GM12878 (cell line): ENCODE measurements at regions not wholly inside any gene's neighbourhood (a gene's known extent, or its start where the extent isn't known, plus 50 kb on each side); places are given as distances from the start of the nearest gene placed in this dataset.

Experiments
- BCL3 ChIP-seq: IDR thresholded peaks from 2 replicates; pipeline ENCODE4 v1.6.1; 2011; ENCODE audit warnings: borderline replicate concordance, low read depth, mild to moderate bottlenecking, moderate library complexity, low read length; ENCODE audit not compliant: insufficient read depth, poor library complexity, severe bottlenecking
- BMI1 ChIP-seq: fragments of 450-650 bp; IDR thresholded peaks from 2 replicates; pipeline ENCODE4 v1.6.1; 2016; ENCODE audit warnings: mild to moderate bottlenecking, moderate library complexity, borderline replicate concordance
- CBX5 ChIP-seq: sonication (generic); IDR thresholded peaks from 2 replicates; pipeline ENCODE4 v1.6.1; 2016; ENCODE audit warnings: low read depth, moderate library complexity, mild to moderate bottlenecking, inconsistent platforms
- E2F8 ChIP-seq: fragments of 450-650 bp; IDR thresholded peaks from 2 replicates; pipeline ENCODE4 v1.6.1; 2018; ENCODE audit warnings: mild to moderate bottlenecking, low read depth, moderate library complexity; ENCODE audit not compliant: partially characterized antibody
- EED ChIP-seq: sonication (generic); IDR thresholded peaks from 2 replicates; pipeline ENCODE4 v1.6.1; 2016; ENCODE audit warnings: antibody characterized with exemption, low read depth
- FOXM1 ChIP-seq: IDR thresholded peaks from 2 replicates; pipeline ENCODE4 v1.6.1; 2012; ENCODE audit warnings: low read depth, mild to moderate bottlenecking, inconsistent platforms, low read length, moderate library complexity
- IRF4 ChIP-seq: IDR thresholded peaks from 2 replicates; pipeline ENCODE4 v1.6.1; 2011; ENCODE audit warnings: low read depth, low read length
- MTA2 ChIP-seq: fragments of 450-650 bp; IDR thresholded peaks from 2 replicates; pipeline ENCODE4 v1.6.1; 2016; ENCODE audit warnings: low read depth, mild to moderate bottlenecking, moderate library complexity
- MTA3 ChIP-seq: IDR thresholded peaks from 2 replicates; pipeline ENCODE4 v1.6.1; 2012; ENCODE audit warnings: low read length, inconsistent platforms, borderline replicate concordance
- MYB ChIP-seq: fragments of 150-350 bp; IDR thresholded peaks from 2 replicates; pipeline ENCODE4 v1.6.1; 2014; ENCODE audit warnings: mild to moderate bottlenecking, low read depth, low read length, borderline replicate concordance
- NFIC ChIP-seq: IDR thresholded peaks from 2 replicates; pipeline ENCODE4 v1.6.1; 2012; ENCODE audit warnings: low read depth, mild to moderate bottlenecking, inconsistent platforms, low read length, moderate library complexity
- POLR2A ChIP-seq: IDR thresholded peaks from 2 replicates; pipeline ENCODE4 v1.6.1; 2011; ENCODE audit warnings: low read depth, mild to moderate bottlenecking, low read length
- PRDM15 ChIP-seq: fragments of 450-650 bp; formaldehyde crosslinking; IDR thresholded peaks from 2 replicates; pipeline ENCODE4 v1.4.0; 2020; ENCODE audit warnings: mild to moderate bottlenecking, moderate library complexity
- RELA ChIP-seq: fragments of 450-650 bp; IDR thresholded peaks from 2 replicates; pipeline ENCODE4 v1.8.0; 2014; ENCODE audit warnings: borderline replicate concordance; ENCODE audit not compliant: partially characterized antibody
- SMAD5 ChIP-seq: IDR thresholded peaks from 2 replicates; pipeline ENCODE4 v1.6.1; 2016; ENCODE audit warnings: antibody characterized with exemption, low read depth
- SMARCA5 ChIP-seq: fragments of 450-650 bp; IDR thresholded peaks from 2 replicates; pipeline ENCODE4 v1.6.1; 2017; ENCODE audit warnings: mild to moderate bottlenecking
- SP1 ChIP-seq: IDR thresholded peaks from one replicate; pipeline ENCODE4 v1.6.1; 2011; ENCODE audit warnings: low read depth, low read length
- SPI1 ChIP-seq: IDR thresholded peaks from 2 replicates; pipeline ENCODE4 v1.6.1; 2011; ENCODE audit warnings: low read depth, mild to moderate bottlenecking, low read length, moderate library complexity, borderline replicate concordance; ENCODE audit not compliant: insufficient read depth
- SRF ChIP-seq, 2 experiments: IDR thresholded peaks; 2 replicates each; pipeline ENCODE4 v1.6.1; 2011; ENCODE audit warnings: low read depth in 2 of 2, low read length in 2 of 2, mild to moderate bottlenecking in 1 of 2, moderate library complexity in 1 of 2
- TBL1XR1 ChIP-seq: IDR thresholded peaks from 2 replicates; pipeline ENCODE4 v1.6.1; 2012; ENCODE audit warnings: low read depth, low read length, improper control_type of control experiment
- TCF7 ChIP-seq: IDR thresholded peaks from 2 replicates; pipeline ENCODE4 v1.6.1; 2014; ENCODE audit warnings: antibody characterized with exemption, borderline replicate concordance
- WRNIP1 ChIP-seq: IDR thresholded peaks from 2 replicates; pipeline ENCODE4 v1.6.1; 2011; ENCODE audit warnings: low read depth, low read length, improper control_type of control experiment, borderline replicate concordance
- ZNF217 ChIP-seq: fragments of 450-650 bp; IDR thresholded peaks from 2 replicates; pipeline ENCODE4 v1.6.1; 2017; ENCODE audit warnings: antibody characterized with exemption, mild to moderate bottlenecking
- ZNF24 ChIP-seq: fragments of 450-650 bp; IDR thresholded peaks from 2 replicates; pipeline ENCODE4 v1.6.1; 2017; ENCODE audit warnings: antibody characterized with exemption, mild to moderate bottlenecking
- ZNF274 ChIP-seq: IDR thresholded peaks from one replicate; pipeline ENCODE4 v1.8.0; 2011; ENCODE audit not compliant: insufficient read length, insufficient read depth
- ZZZ3 ChIP-seq: IDR thresholded peaks from 2 replicates; pipeline ENCODE4 v1.6.1; 2011; ENCODE audit warnings: low read depth; ENCODE audit not compliant: control insufficient read depth, insufficient read length

- TF ChIP-seq SRF (IDR thresholded peaks at IDR 0.05; ENCODE audit: low read depth in 2 of 2, low read length in 2 of 2) (no peak), EED (peak; percentile 88), PRDM15 (no peak), MYB (no peak), POLR2A (peak; percentile 56), ZNF274 (no peak), ZNF24 (no peak), E2F8 (no peak), TBL1XR1 (no peak), WRNIP1 (no peak), FOXM1 (no peak), TCF7 (no peak), SPI1 (peak; percentile 48; the same call in 1 of the 2 replicates), SMAD5 (0 out of 2 replicates have a peak, but pooled peaks have one; percentile 29), IRF4 (0 out of 2 replicates have a peak, but pooled peaks have one; percentile 49), RELA (no peak), CBX5 (no peak), ZNF217 (no peak), MTA3 (no peak), MTA2 (no peak; the same call in 1 of the 2 replicates), BCL3 (no peak), BMI1 (no peak), SMARCA5 (peak; percentile 46; the same call in 1 of the 2 replicates), NFIC (peak; percentile 55; the same call in 1 of the 2 replicates), ZZZ3 (no peak), SP1 (no peak)
Observed at GRCh38 chr3:56915966-56916586, 114.3 kb upstream of the ARHGEF3 start (continued).
